Mesenchymal stem cell (in vitro differentiated cells and primary cell): ENCODE measurements at regions not wholly inside any gene's neighbourhood (a gene's known extent, or its start where the extent isn't known, plus 50 kb on each side); places are given as distances from the start of the nearest gene placed in this dataset.

ENCODE experiments used
- DNase-seq: peaks from one replicate; pipeline ENCODE4 v3.0.0-alpha.2; 2013
- H2AFZ ChIP-seq: one replicate; pipeline ENCODE4 v1.6.1; 2013; ENCODE audit warnings: low read depth, mild to moderate bottlenecking, control low read depth, inconsistent platforms, low read length, moderate library complexity
- H2AK5ac ChIP-seq: 2 replicates; pipeline ENCODE4 v1.6.1; 2013; ENCODE audit warnings: low read length, moderate library complexity, mild to moderate bottlenecking, inconsistent platforms; ENCODE audit not compliant: severe bottlenecking
- H2BK120ac ChIP-seq: one replicate; pipeline ENCODE4 v1.6.1; 2013; ENCODE audit warnings: low read depth, mild to moderate bottlenecking, inconsistent platforms, low read length, moderate library complexity
- H2BK12ac ChIP-seq, 2 experiments: one replicate each; pipeline ENCODE4 v1.6.1; 2013; ENCODE audit warnings: inconsistent platforms in 2 of 2, low read length in 2 of 2, mild to moderate bottlenecking in 2 of 2, moderate library complexity in 2 of 2, control low read depth in 1 of 2
- H2BK15ac ChIP-seq: one replicate; pipeline ENCODE4 v1.6.1; 2013; ENCODE audit warnings: mild to moderate bottlenecking, low read depth, inconsistent platforms; ENCODE audit not compliant: poor library complexity, severe bottlenecking
- H2BK5ac ChIP-seq: 2 replicates; pipeline ENCODE4 v1.6.1; 2013; ENCODE audit warnings: low read depth, mild to moderate bottlenecking, low read length, control low read depth, inconsistent platforms; ENCODE audit not compliant: poor library complexity, severe bottlenecking
- H3K14ac ChIP-seq, 2 experiments: one replicate each; pipeline ENCODE4 v1.6.1; 2013; ENCODE audit warnings: inconsistent platforms in 2 of 2, low read length in 2 of 2, control low read depth in 1 of 2, mild to moderate bottlenecking in 1 of 2, moderate library complexity in 1 of 2
- H3K18ac ChIP-seq, 2 experiments: one replicate each; pipeline ENCODE4 v1.6.1; 2013; ENCODE audit warnings: inconsistent platforms in 2 of 2, low read length in 2 of 2, control low read depth in 1 of 2, low read depth in 1 of 2, mild to moderate bottlenecking in 1 of 2
- H3K23ac ChIP-seq, 2 experiments: one replicate each; pipeline ENCODE4 v1.6.1; 2013; ENCODE audit warnings: inconsistent platforms in 2 of 2, low read length in 2 of 2, mild to moderate bottlenecking in 2 of 2, moderate library complexity in 2 of 2, control low read depth in 1 of 2
- H3K27ac ChIP-seq: 2 replicates; pipeline ENCODE4 v1.5.1; 2013; ENCODE audit warnings: mild to moderate bottlenecking, moderate library complexity, low read length, control low read depth, inconsistent platforms; ENCODE audit not compliant: poor library complexity, severe bottlenecking
- H3K27me3 ChIP-seq, 2 experiments: 2 replicates each; pipeline versions ENCODE4 v1.6.1 to v1.7.0; 2013; ENCODE audit warnings: low read length in 2 of 2, mild to moderate bottlenecking in 2 of 2, moderate library complexity in 2 of 2, control low read depth in 1 of 2, inconsistent platforms in 1 of 2; ENCODE audit not compliant: control insufficient read depth in 1 of 2, insufficient read depth in 1 of 2
- H3K36me3 ChIP-seq, 2 experiments: 2 replicates each; pipeline versions ENCODE4 v1.6.1 to v1.7.0; 2013; ENCODE audit warnings: low read length in 2 of 2, control low read depth in 1 of 2, inconsistent platforms in 1 of 2, low read depth in 1 of 2, mild to moderate bottlenecking in 1 of 2; ENCODE audit not compliant: insufficient read depth in 2 of 2, control insufficient read depth in 1 of 2
- H3K4ac ChIP-seq, 2 experiments: one replicate each; pipeline ENCODE4 v1.6.1; 2013; ENCODE audit warnings: inconsistent platforms in 2 of 2, low read length in 2 of 2, mild to moderate bottlenecking in 2 of 2, moderate library complexity in 2 of 2, control low read depth in 1 of 2, low read depth in 1 of 2
- H3K4me1 ChIP-seq: 2 replicates; pipeline ENCODE4 v1.6.1; 2013; ENCODE audit warnings: low read depth, low read length, control low read depth; ENCODE audit not compliant: control insufficient read depth, insufficient read depth
- H3K4me2 ChIP-seq: 2 replicates; pipeline ENCODE4 v1.6.1; 2013; ENCODE audit warnings: low read length, mild to moderate bottlenecking, inconsistent platforms; ENCODE audit not compliant: poor library complexity, severe bottlenecking
- H3K4me3 ChIP-seq, 2 experiments: 2 replicates each; pipeline versions ENCODE4 v1.5.1 to v1.7.0; 2013; ENCODE audit warnings: low read length in 2 of 2, mild to moderate bottlenecking in 2 of 2, control low read depth in 1 of 2, low read depth in 1 of 2; ENCODE audit not compliant: insufficient read depth in 1 of 2
- H3K79me1 ChIP-seq: replicated peaks from 2 replicates; pipeline ENCODE4 v1.6.1; 2013; ENCODE audit warnings: mild to moderate bottlenecking, control low read depth, low read length, inconsistent platforms; ENCODE audit not compliant: poor library complexity, severe bottlenecking
- H3K9ac ChIP-seq: 2 replicates; pipeline ENCODE4 v1.7.0; 2013; ENCODE audit warnings: mild to moderate bottlenecking, low read length, moderate library complexity
- H3K9me3 ChIP-seq: 2 replicates; pipeline ENCODE4 v1.7.0; 2013; ENCODE audit warnings: mild to moderate bottlenecking, low read length; ENCODE audit not compliant: control insufficient read depth
- H4K8ac ChIP-seq: one replicate; pipeline ENCODE4 v1.6.1; 2013; ENCODE audit warnings: inconsistent platforms, mild to moderate bottlenecking, low read length, moderate library complexity
- H4K91ac ChIP-seq: one replicate; pipeline ENCODE4 v1.6.1; 2013; ENCODE audit warnings: mild to moderate bottlenecking, low read length, inconsistent platforms
- WGBS: methylation state at CpG from one replicate; pipeline ENCODE4 v1.1.7; 2013; ENCODE audit warnings: mixed read lengths; 5-methylcytosine and 5-hydroxymethylcytosine counted together

DNA sequence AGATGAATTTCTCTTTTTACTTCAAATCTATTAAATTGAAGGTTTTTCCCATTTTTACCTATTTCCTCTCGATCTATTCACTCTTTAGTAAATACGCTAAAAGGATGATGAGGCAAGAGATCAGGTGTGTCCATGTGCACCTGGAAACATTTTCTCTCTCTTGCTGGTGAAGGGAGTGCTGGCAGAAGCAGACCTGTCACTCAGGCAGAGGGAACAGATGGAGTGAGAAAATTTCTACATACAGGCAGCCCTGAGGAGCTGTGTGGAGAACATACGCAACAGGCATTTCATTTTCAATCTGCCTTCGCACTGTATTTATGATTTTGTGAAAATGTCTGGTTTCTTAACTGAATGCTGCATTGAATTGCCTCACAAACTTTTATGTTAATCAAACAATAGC is 249.5 kb downstream of the GPM6A start:
- H3K23ac ChIP-seq, result no peak overlapping the region
- no peak for DNase-seq
- H2BK15ac ChIP-seq, result no peak overlapping the region
- H3K9ac ChIP-seq, result no peak overlapping the region
- H3K18ac ChIP-seq, result no peak overlapping the region
- no peaks in the 10 kb centered on the region for H3K79me1 ChIP-seq
- no peak overlapping the region for H3K4me2 ChIP-seq
- no peaks in the 10 kb centered on the region for H3K9me3 ChIP-seq
- no peak overlapping the region for H3K27ac ChIP-seq
- H3K27me3 ChIP-seq, result no peaks in the 10 kb centered on the region
- no peak overlapping the region for H3K14ac ChIP-seq
- H3K4ac ChIP-seq, result no peak overlapping the region
- H3K4me3 ChIP-seq, result no peak overlapping the region
- H4K91ac ChIP-seq, result no peak overlapping the region
- 92% methylated on average over 2 of the region's 4 CpGs for WGBS
- no peak overlapping the region for H2BK120ac ChIP-seq
- H3K4me1 ChIP-seq, result no peaks in the 10 kb centered on the region
- H2BK5ac ChIP-seq, result no peak overlapping the region
- H2BK12ac ChIP-seq, result no peak overlapping the region
- H3K36me3 ChIP-seq, result no peaks in the 10 kb centered on the region
- H2AK5ac ChIP-seq, result no peak overlapping the region
- no peak overlapping the region for H4K8ac ChIP-seq
- H2AFZ ChIP-seq, result no peak overlapping the region
